GM19240 (cell line): ENCODE measurements at regions not wholly inside any gene's neighbourhood (a gene's known extent, or its start where the extent isn't known, plus 50 kb on each side); places are given as distances from the start of the nearest gene placed in this dataset.

ENCODE experiments used
- DNase-seq: peaks from one replicate; pipeline ENCODE4 v3.0.0; 2011; ENCODE audit warnings: low spot score; ENCODE audit not compliant: insufficient read length

DNA sequence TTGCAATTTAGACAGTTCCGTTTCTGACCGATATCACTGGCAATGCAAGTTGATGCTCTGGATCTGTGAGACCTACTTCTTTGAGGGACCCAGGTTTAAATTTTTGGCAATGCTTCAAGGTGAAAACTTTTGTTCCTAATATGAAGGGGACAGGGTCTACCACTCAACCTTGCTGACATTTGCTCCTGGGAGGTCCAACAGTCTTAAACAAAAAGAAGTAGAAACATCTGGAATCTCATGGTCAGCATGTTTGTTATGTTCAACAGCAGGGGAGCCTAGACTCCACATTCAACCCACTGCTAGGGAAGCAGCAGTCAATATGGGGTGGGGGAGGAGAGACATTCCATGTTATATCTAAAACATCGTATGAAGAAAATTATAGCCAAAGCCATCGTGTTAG, 196.4 kb downstream of the SIM1 start:
- DNase-seq = no peak

DNA sequence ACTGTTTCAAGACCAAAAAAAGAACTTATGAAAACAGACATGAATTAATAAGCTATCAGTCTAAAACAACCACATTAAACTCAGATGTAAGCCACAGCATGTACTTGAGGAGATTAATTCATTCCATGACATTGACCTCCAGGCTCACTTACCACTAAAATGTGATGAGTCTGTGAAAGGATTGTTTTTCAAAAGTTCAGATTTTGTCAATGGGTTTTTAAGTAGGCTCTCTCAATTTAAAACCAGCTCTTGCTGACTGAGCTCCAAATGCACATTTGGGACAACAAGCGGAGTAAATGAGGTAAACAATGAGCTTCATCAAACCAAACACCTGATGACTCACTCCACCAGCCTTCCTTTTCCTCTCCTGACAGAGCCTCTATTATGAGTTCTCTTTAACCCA, 197.0 kb downstream of the SIM1 start:
- DNase-seq = no peak

DNA sequence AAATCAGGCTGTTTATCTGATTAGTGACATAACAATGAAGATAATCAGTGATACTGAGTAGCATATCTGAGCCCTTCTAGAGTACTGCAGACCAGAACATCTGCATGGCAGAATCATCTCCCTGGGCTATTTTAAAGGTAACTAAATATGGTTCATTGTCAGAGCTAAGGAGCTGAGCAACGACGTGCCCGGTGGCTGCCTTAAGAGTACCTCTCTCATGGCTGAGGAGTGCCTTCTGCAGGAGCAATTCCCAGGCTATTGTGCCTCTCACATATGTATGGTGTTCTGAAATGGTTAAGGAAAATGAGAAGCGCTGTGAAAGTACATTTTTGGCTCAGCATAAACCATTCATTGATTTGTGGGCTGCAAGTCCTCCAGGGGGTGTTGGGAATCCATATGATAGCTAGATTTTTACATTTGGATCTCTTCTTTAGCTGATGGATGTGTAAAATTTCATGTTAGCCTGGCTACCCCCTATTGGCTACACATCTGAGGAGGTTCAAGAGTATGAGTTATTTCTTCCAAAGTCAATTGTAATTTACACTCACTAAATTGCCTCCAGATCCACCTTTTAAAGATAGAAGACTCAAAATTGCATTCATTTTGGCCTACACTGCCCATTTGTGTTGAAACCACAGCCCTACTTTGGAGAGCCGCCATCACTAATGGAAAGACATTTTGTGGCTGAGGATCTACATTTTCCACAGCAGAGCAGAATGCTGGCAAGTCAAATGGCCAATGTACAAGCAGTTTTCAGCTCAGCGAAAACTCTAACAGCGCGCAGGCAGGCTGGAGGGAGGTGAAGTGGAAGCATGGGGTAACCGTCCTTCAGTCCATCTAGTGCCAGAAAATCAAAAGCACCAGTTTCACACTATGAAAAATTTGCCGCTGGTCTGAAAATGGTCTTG, 198.0 kb downstream of the SIM1 start:
- DNase-seq = no peak

DNA sequence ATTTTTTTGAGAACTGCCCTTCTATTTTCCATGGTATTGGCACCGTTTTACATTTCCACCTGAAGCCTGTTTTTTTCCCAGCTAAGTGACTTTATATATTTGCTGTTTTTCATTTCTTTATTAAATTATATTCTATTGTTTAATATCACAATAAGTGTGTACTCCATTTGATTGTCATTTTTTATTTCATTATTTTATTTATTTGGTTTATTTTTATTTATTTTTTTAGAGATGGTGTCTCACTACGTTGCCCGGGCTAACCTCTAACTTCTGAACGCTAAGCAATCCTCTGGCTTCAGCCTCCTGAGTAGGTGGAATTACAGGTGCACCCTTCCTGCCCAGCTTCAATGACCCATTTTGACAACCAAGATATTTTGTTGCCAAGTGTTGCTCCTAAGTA, 202.6 kb downstream of the SIM1 start:
- DNase-seq = no peak

DNA sequence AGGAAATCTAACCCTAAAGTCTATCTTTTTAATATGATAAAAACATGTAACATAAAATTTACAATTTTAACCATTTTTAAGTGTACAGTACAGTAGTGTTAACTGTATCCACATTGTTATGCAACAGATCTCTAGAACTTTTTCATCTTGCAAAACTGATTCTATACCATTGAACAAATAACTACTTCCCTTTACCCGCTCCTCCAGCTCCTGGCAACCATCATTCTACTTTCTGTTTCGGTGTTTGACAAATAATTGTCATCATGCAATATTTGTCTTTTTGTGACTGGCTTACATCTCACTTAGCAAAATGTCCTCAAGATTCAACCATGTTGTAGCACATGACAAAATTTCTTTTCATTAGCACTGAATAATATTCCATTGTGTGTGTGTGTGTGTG, 203.2 kb downstream of the SIM1 start:
- DNase-seq = no peak

DNA sequence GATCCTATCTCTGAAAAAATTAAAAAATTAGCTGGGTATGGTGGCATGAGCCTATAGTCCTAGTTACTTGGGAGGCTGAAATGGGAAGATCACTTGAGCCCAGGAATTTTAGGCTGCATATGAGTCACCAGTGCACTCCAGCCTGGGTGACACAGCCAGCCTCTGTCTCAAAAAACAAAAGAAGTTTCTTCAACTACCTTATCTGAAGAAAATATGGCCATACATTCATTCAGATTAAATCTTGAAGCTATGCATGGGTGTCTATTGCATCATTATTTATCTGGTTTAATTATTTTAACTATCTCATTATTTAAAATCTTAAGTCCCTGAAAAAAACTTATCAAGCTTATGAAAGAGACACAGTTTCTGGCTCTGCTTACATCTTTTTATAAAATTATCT, 204.1 kb downstream of the SIM1 start:
- no peak for DNase-seq

DNA sequence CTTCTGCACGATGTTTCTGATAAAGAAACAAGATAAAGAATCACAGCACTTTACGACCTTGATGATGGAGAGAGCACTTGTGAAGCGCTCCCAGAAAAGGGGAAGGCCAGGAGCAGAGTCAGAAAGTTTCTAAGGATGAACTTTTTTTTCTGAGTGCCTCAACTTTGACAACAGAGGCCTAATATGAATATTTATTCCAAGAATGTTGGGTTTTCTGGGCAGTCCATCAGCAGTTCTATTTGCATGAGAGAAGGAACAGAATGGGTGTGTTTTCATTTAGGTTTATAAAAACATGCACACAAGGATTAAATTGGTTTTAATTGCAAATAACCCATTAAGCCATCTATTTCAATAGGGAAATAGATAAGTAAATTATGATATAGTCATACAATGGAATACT, 204.9 kb downstream of the SIM1 start:
- DNase-seq = no peak

DNA sequence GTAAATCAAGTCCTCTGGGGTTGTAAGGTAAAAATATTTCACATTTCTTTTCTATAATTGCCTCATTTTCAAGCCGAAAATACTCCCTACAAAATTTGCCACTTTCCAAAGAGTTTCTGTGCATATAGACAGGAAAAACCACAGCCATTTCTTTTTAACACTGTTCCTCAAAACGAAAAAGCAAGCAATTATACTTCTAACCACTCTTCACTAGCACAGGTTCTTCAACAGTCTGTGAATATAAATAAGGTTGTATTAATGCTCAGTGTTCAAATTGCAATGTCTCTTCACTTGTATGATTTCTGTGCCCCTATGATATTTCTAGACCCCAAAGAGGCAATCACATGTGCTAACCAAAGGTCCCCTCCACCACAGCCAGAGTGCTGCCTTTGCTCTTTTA, 206.0 kb downstream of the SIM1 start:
- no peak for DNase-seq

DNA sequence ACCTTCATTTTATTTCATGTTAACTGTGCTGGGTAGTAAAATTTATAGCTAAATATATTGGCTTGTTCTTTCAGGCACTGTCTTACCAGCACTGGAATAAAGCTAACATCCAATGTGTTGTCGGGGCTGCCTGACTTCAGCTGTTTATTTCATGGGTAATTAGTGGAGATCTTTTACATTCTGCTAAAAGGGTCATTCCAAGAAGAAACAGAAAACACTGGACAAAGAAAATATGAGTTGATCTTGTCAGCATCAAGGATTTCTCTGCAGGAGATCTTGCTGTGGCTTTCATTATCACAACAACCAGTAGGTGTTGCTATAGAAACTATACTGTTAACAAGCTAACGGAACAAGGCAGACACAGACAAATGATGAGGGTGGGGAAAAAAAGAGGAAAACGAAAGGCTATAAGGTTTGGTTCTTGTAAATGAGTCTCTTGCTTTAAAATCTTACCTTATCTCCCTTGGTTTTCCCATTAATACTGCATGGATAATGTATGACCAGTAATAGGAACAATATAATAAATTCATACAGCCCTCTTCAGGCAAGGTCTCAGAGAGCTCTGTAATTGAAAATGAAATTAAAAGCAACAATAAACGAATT, 206.8 kb downstream of the SIM1 start:
- no peak for DNase-seq

DNA sequence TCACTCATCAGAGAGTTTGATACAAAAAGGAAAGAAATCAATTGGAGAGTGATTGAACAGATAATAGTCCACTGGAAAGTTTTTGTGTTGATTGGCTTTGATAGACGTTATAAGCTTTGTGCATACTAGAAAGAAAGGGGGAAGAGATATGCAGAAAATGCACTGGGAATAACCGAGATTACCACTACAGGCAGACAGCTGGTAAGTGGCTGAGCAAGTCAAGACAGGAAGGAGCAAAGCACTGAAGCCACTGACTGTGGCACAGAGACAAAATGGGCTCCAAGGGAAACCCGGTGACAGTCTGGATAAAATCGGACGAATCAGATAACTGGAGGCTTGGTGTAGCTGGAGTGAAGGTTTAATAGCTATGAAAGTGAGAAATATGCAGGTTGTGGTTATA, 209.0 kb downstream of the SIM1 start:
- no peak for DNase-seq

DNA sequence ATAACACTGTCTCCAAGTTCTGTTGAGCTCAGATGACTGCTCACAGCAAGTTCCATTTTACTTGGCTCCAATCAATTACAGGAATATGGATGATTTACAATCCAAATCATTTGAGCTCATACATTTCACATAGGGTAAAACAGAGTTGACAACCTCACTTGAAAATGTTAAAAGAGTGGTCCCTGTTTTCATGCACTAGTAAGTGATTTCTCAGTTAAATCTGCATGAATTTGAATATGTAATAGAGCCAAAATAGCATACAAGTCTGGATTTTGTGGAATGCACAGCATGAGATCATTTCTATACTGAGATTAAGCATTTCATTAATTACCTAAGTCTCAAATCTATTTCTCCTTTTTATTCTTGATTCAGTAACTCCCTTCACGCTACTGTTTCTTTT, 217.6 kb downstream of the SIM1 start:
- DNase-seq = no peak

DNA sequence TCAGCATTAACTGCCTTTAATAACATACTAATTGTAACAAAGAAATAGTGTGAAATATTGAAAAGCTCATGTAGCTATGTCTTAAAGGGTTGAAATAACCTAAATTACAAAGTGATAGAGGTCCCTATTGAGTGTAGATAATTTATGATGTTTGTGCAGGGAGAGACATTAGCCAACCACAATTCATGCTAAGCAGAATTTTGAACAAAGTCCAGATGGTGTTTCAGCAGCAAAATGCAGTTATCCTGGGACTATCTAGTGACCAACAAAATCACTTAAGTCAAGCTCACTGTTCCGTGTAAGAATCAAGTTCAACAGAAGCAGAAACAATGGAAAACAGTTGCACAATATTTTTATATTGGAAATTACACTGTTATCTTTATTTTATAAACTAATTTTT, 218.5 kb downstream of the SIM1 start:
- DNase-seq = no peak

DNA sequence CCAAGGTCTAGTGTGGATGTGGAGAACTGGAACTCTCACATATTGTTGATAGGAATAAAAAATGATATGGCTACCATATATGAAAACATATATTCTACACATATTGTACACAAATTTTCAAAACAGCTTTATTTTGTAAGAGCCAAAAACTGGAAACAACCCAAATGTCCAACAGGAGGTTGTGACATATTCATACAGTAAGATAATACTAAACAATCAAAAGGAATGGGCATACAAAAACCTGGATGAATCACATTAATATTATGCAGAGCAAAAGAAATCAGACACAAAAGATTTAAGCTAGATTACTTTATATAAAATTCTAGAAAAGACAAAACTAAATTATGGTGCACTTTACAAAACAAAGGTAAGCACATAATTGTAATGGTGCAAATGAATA, 223.9 kb downstream of the SIM1 start:
- DNase-seq = no peak

DNA sequence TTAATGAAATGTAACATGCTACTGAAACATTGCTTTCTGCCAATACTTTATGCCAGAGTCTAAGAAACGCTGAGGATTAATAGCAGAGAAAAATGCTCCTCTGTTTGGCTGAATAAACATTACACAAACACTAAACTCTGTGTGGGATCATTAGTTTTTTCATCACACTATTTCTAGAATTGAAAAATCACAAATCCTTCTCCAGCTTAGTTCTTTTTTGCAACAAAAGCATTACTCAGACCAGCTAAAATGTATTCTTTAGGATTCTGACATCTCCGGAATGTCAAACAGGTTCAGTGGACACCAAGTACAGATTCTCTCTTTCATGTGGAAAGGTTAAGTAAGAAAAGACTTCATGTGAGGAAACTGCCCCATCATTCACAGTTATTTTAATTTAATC, 226.9 kb downstream of the SIM1 start:
- no peak for DNase-seq

DNA sequence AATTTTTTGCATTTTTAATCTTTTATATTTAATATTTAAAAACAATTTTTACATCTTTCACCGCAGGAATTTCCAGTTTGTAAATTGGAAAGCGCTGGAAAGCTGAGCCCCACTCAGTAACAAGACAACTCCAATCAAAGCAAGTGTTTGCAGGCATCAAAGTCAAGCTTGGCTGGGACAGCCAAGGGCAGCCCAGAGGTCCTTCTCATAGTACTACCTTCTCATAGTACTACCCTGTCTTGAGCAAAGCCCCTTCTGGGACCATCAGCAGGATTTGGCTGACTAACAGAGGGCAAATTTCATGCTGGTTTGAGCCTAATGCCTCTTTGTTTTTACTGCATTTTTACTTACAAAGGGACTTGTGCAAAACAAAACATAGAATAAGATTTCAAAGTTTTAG, 228.3 kb downstream of the SIM1 start:
- DNase-seq = no peak

DNA sequence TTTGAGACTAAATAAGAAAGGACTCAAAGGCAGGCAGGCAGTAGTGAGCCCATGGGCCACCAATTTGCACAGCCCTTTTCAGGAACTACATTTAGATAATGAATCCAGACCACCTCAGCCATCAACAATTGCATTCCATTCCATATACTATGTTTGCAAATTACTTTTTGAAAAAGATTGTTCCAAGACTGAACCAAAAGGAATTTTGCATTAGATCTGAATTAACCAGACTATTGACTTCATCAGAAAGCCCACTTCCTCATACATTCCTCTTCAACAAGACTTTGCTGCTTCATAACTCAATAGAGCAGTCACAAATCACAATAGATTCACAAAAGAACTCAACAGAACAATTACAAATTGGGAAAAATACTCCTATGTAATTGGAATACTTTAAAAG, 229.1 kb downstream of the SIM1 start:
- no peak for DNase-seq

DNA sequence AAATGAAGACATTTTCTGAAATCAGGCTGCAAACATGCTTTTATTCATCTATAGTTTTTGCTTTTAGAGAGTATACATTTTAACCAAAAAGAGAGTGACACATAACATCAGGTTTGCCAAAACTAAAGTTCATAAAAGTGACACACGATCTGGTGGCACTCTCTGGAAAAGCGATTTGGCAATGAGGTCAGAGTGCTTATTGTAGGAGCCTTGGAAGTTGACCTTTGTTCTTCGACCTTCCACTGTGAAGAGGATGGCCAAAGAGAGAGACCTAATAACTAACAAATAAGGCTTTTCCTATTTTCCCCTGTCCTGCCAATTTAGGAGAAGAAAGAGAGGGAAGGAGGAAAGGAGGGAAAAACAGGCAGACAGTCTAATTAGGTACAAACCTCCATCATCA, 230.1 kb downstream of the SIM1 start:
- no peak for DNase-seq

DNA sequence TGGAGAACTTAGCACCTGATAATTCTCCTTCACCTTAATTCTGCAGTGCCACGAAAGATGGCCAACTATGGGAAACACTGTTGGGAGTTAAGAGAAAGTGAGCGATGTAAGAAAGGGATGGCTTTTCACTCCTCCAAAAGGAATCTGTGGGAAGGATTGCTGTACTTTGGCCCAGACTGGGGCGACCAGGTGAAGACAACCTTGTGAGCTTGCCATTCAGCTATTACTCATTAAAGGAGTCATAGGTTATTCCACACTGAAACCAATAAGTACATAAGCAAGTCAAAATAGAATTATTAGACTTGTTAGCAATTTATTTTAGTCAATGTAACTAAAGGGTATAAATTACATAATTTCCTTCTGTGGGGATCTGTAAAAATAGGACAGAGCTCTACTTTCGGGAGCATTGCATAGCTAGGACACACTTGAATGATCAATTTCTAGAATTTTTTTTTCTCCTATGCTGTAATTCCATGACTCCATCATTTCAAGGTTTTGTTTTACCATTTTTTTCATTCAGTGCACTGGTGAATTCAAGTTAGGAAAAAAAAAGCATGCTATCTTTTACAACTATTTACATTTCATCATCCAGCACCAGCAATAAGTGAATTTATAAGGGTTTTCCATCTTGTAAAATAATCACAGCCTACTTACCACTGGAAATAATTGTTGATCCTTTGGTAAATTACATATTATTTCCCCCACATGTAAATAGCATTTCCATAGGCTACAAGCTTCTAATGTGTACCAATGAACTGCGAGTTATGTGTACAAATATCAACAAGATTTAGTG, 231.7 kb downstream of the SIM1 start:
- DNase-seq = no peak

DNA sequence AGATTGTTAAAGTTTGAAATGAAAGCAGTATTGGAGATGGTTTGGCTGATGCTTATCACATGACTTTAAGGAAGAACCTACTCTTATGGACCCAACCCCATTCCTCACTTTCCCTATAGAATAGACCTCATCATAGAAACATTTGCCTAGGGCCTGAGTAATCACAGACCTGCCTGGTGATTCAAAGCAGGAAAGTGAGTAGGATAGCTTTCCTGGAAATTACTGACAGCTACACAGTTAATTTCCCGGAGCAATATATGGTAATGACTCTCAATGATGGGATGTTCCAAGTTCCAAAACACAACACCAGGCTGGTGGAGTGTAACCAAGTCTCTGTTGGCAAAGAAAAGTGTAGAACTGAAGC, 233.8 kb downstream of the SIM1 start:
- DNase-seq = no peak

DNA sequence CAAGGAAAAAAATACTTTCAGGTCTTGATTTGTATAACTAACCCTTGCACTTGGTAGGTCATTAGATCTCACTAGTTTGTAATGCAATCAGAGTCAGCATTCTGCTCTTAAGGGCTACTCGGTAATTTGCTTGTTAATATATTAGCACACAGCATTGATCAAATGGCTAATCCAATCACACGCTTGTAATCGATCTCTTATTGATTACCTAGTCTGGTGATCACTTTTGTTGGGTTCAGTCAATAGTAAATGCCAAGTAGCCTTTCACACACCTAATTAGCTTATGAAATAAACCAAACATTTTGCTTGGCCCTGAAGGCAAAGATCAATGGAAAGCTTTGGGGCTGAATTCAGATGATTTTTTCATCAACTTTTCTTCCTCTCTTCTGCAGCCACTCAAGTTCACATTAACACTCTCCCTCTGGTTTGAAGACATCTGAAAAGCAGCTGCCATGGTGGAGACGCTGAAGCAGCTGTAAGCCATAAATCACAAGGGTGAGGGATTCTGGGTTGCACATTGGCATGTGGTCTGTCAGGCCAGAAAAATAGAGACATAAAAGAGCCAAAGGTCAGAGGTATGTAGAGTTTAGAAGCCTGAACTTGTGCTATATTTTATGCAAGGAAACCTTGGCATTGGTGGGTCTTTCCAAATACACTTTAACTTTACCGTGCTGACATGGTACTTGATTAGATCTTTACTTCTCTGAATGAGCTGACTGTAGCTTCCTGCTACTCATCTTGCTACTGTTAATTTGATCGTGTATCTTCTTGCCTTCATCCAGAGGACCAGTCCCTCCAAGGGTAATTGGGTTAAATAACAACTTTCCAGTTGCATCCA, 234.4 kb downstream of the SIM1 start:
- DNase-seq = no peak

DNA sequence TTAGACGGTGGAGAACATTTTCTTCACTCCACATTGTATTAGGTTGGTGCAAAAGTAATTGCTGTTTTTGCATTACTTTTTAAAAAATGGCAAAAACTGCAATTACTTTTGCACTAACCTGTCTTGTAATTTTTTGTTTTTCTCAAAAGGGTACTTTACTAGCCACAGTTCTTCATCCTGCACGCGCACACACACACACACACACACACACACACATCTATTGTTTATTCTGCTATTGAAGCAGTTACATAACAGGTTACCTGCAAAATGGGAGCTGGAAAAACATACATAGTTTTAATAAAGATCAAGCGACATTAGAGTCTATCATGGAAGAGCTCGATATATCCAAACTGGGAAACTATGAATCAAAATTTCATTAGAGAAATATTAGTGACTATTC, 235.2 kb downstream of the SIM1 start:
- no peak for DNase-seq
